IMR-90 (cell line): ENCODE measurements at regions not wholly inside any gene's neighbourhood (a gene's known extent, or its start where the extent isn't known, plus 50 kb on each side); places are given as distances from the start of the nearest gene placed in this dataset.

ENCODE experiments used
- ATAC-seq: fragments of 200-7000 bp; cut with Tn5 transposase; 2 replicates; pipeline ENCODE4 v1.9.1; 2020; ENCODE audit warnings: low read depth, mild to moderate bottlenecking, moderate library complexity
- BruUV-seq: library from RNA; stranded (reverse); fragments of 400-500 nt; replicated peaks from 2 replicates; lab custom pipeline; 2021; lab: Mats Ljungman, UMichigan
- CTCF ChIA-PET: fragments of 300-600 bp; formaldehyde crosslinking; extraction: SDS; loops from one replicate; lab custom pipeline; 2021; ENCODE audit warnings: antibody characterized with exemption; lab: Yijun Ruan, JAX
- POLR2A ChIA-PET: fragments of 300-600 bp; sonication (Branson Sonifier 250); formaldehyde crosslinking; loops from one replicate; lab custom pipeline; 2022; ENCODE audit warnings: antibody characterized with exemption; ENCODE audit not compliant: unreplicated experiment; lab: Charles Lee
- DNase-seq: peaks from one replicate; pipeline ENCODE4 v3.0.0; 2013
- H2AFZ ChIP-seq: replicated peaks from 2 replicates; pipeline ENCODE3; 2013; ENCODE audit warnings: low read length, mild to moderate bottlenecking; ENCODE audit not compliant: poor library complexity
- H2AK5ac ChIP-seq: 2 replicates; pipeline ENCODE4 v1.6.1; 2013; ENCODE audit warnings: low read depth, low read length, inconsistent platforms
- H2AK9ac ChIP-seq: replicated peaks from 2 replicates; pipeline ENCODE3; 2013; ENCODE audit warnings: mild to moderate bottlenecking, low read depth, low read length, moderate library complexity; ENCODE audit not compliant: poor library complexity
- H2BK120ac ChIP-seq: 2 replicates; pipeline ENCODE4 v1.6.1; 2013; ENCODE audit warnings: low read depth, low read length, inconsistent platforms
- H2BK15ac ChIP-seq: 3 replicates; pipeline ENCODE4 v1.6.1; 2013; ENCODE audit warnings: low read depth, low read length, inconsistent platforms
- H2BK20ac ChIP-seq: 2 replicates; pipeline ENCODE4 v1.6.1; 2013; ENCODE audit warnings: low read depth, mild to moderate bottlenecking, inconsistent platforms, low read length, moderate library complexity
- H2BK5ac ChIP-seq: 2 replicates; pipeline ENCODE4 v1.6.1; 2013; ENCODE audit warnings: mild to moderate bottlenecking, low read depth, low read length, inconsistent platforms; ENCODE audit not compliant: poor library complexity, severe bottlenecking
- H3K14ac ChIP-seq: replicated peaks from 2 replicates; pipeline ENCODE4 v1.6.1; 2013; ENCODE audit warnings: low read depth, low read length, inconsistent platforms
- H3K18ac ChIP-seq: 2 replicates; pipeline ENCODE4 v1.6.1; 2013; ENCODE audit warnings: low read depth, low read length, control low read depth
- H3K23ac ChIP-seq: 2 replicates; pipeline ENCODE4 v1.6.1; 2013; ENCODE audit warnings: low read depth, low read length, inconsistent platforms
- H3K27ac ChIP-seq: 2 replicates; pipeline ENCODE4 v1.5.1; 2013; ENCODE audit warnings: mild to moderate bottlenecking, control low read depth, low read length; ENCODE audit not compliant: insufficient read depth
- H3K27me3 ChIP-seq: 2 replicates; pipeline ENCODE4 v1.6.1; 2013; ENCODE audit warnings: low read length; ENCODE audit not compliant: control insufficient read depth, insufficient read depth
- H3K36me3 ChIP-seq: 2 replicates; pipeline ENCODE4 v1.6.1; 2013; ENCODE audit warnings: low read length, mixed read lengths; ENCODE audit not compliant: control insufficient read depth, insufficient read depth
- H3K4ac ChIP-seq: 2 replicates; pipeline ENCODE4 v1.6.1; 2013; ENCODE audit warnings: low read depth, low read length, inconsistent platforms
- H3K4me1 ChIP-seq: 2 replicates; pipeline ENCODE4 v1.6.1; 2013; ENCODE audit warnings: low read length, mixed read lengths; ENCODE audit not compliant: control insufficient read depth, insufficient read depth
- H3K4me2 ChIP-seq: 2 replicates; pipeline ENCODE4 v1.6.1; 2013; ENCODE audit warnings: low read depth, mild to moderate bottlenecking, control low read depth, low read length, moderate library complexity
- H3K4me3 ChIP-seq: 2 replicates; pipeline ENCODE4 v1.5.1; 2013; ENCODE audit warnings: low read depth, mild to moderate bottlenecking, control low read depth, low read length, moderate library complexity; ENCODE audit not compliant: insufficient read depth
- H3K56ac ChIP-seq: 2 replicates; pipeline ENCODE4 v1.6.1; 2013; ENCODE audit warnings: low read length, inconsistent platforms; ENCODE audit not compliant: insufficient read depth; ENCODE audit errors: extremely low read depth
- H3K79me1 ChIP-seq, 2 experiments: 2 replicates each; pipeline ENCODE4 v1.6.1; 2013; ENCODE audit warnings: low read length in 2 of 2, inconsistent platforms in 1 of 2, low read depth in 1 of 2
- H3K9ac ChIP-seq: 2 replicates; pipeline ENCODE4 v1.6.1; 2013; ENCODE audit warnings: low read depth, low read length, control low read depth
- H3K9me1 ChIP-seq: 2 replicates; pipeline ENCODE4 v1.6.1; 2013; ENCODE audit warnings: low read length, inconsistent platforms; ENCODE audit not compliant: insufficient read depth
- H3K9me3 ChIP-seq: 2 replicates; pipeline ENCODE4 v1.6.1; 2013; ENCODE audit warnings: low read length; ENCODE audit not compliant: control insufficient read depth, insufficient read depth
- H4K20me1 ChIP-seq: 2 replicates; pipeline ENCODE4 v1.6.1; 2013; ENCODE audit warnings: low read length, inconsistent platforms; ENCODE audit not compliant: insufficient read depth
- H4K5ac ChIP-seq: 2 replicates; pipeline ENCODE4 v1.6.1; 2013; ENCODE audit warnings: mild to moderate bottlenecking, low read depth, low read length, control low read depth
- H4K8ac ChIP-seq, 2 experiments: 2 replicates each; pipeline ENCODE4 v1.6.1; 2013; ENCODE audit warnings: low read depth in 2 of 2, low read length in 2 of 2, control low read depth in 1 of 2, inconsistent platforms in 1 of 2
- H4K91ac ChIP-seq: 2 replicates; pipeline ENCODE4 v1.6.1; 2013; ENCODE audit warnings: low read depth, low read length, inconsistent platforms; ENCODE audit not compliant: insufficient read depth
- BHLHE40 ChIP-seq: fragments of 150-350 bp; IDR thresholded peaks from 2 replicates; pipeline ENCODE4 v1.6.1; 2016; ENCODE audit warnings: mild to moderate bottlenecking, low read depth, low read length
- MAFK ChIP-seq: IDR thresholded peaks from 2 replicates; pipeline ENCODE4 v1.6.1; 2012; ENCODE audit warnings: low read depth, low read length, improper control_type of control experiment
- MAZ ChIP-seq: IDR thresholded peaks from 2 replicates; pipeline ENCODE4 v1.6.1; 2012; ENCODE audit warnings: low read depth, mild to moderate bottlenecking, low read length, improper control_type of control experiment, moderate library complexity, borderline replicate concordance
- WGBS, 2 experiments: methylation state at CpG; one replicate each; pipeline versions ENCODE4 v1.1.5 to v1.1.7; 2013; ENCODE audit warnings: missing lambda C conversion rate in 2 of 2; ENCODE audit not compliant: insufficient read length in 1 of 2; ENCODE audit errors: extremely low coverage in 2 of 2; 5-methylcytosine and 5-hydroxymethylcytosine counted together
- dilution Hi-C: fragments of 300-500 bp; cut with HindIII; formaldehyde crosslinking; loops from one replicate; pipeline ENCODE4 v1.14.3; 2018; ENCODE audit warnings: low sequenced_read_pairs; ENCODE audit not compliant: unreplicated experiment
- in situ Hi-C: fragments of 300-500 bp; cut with MboI; formaldehyde crosslinking; loops from 3 replicates; pipeline ENCODE4 v1.14.3; 2019; ENCODE audit warnings: low sequenced_read_pairs, inconsistent platforms, mixed read lengths
- intact Hi-C: fragments of 100-400 bp; cut with micrococcal nuclease; formaldehyde crosslinking; loops from 2 replicates; pipeline ENCODE4 v1.10.0; 2022
- TF ChIP-seq, protein P1 (sequence below): conservative IDR thresholded peaks from 2 replicates; pipeline ENCODE4 v1.5.1; 2012; ENCODE audit warnings: mild to moderate bottlenecking, low read depth, low read length, improper control_type of control experiment

DNA sequence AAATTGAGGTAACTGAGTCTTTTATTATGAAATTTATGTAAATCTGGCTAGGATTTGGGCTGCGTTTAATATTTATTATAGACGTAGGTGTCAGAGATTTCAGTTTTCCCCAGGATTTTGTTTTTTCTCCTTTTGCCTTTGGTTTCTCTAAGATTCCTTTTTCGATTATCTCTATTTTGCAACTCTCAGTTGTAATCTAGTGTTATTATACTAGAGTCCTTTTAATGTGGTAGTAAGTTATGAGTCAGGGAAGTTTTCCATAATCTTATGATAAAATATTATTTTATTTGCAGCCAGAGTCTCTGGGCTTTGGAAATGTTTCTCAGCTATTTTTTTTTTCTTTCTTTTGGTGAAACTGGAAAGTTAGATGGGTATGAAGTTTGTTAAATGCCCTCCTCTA lies 1043.8 kb downstream of the PLA2G4A start:
- H2BK15ac ChIP-seq, result no peak overlapping the region
- no peak overlapping the region for H3K23ac ChIP-seq
- H3K9ac ChIP-seq, result no peak overlapping the region
- H2AK5ac ChIP-seq, result no peak overlapping the region
- TF ChIP-seq MAFK (no peak), MAZ (no peak), BHLHE40 (no peak)
- TF ChIP-seq, protein P1, sequence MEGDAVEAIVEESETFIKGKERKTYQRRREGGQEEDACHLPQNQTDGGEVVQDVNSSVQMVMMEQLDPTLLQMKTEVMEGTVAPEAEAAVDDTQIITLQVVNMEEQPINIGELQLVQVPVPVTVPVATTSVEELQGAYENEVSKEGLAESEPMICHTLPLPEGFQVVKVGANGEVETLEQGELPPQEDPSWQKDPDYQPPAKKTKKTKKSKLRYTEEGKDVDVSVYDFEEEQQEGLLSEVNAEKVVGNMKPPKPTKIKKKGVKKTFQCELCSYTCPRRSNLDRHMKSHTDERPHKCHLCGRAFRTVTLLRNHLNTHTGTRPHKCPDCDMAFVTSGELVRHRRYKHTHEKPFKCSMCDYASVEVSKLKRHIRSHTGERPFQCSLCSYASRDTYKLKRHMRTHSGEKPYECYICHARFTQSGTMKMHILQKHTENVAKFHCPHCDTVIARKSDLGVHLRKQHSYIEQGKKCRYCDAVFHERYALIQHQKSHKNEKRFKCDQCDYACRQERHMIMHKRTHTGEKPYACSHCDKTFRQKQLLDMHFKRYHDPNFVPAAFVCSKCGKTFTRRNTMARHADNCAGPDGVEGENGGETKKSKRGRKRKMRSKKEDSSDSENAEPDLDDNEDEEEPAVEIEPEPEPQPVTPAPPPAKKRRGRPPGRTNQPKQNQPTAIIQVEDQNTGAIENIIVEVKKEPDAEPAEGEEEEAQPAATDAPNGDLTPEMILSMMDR, result no peak
- WGBS, 2 experiments, result no CpG with 5 or more reads among the region's 3 CpGs
- ATAC-seq (no peak), DNase-seq (no peak)
- H3K36me3 ChIP-seq, result no peaks in the 10 kb centered on the region
- H4K91ac ChIP-seq, result no peak overlapping the region
- H2BK5ac ChIP-seq, result no peak overlapping the region
- no peak overlapping the region for H3K14ac ChIP-seq
- H3K56ac ChIP-seq, result no peak overlapping the region
- no peaks in the 10 kb centered on the region for H3K9me3 ChIP-seq
- H2BK120ac ChIP-seq, result no peak overlapping the region
- no peak overlapping the region for H4K8ac ChIP-seq
- H2AFZ ChIP-seq, result no peak overlapping the region
- H3K4me1 ChIP-seq, result no peaks in the 10 kb centered on the region
- H4K20me1 ChIP-seq, result no peaks in the 10 kb centered on the region
- H3K4me3 ChIP-seq, result no peak overlapping the region
- no peak overlapping the region for H3K4ac ChIP-seq
- H2AK9ac ChIP-seq, result no peak overlapping the region
- dilution Hi-C loops (no loop called here), intact Hi-C loops (no loop called here), in situ Hi-C loops (no loop called here)
- no peaks in the 10 kb centered on the region for H3K9me1 ChIP-seq
- H3K79me1 ChIP-seq, result no peaks in the 10 kb centered on the region
- no peak overlapping the region for H3K18ac ChIP-seq
- H2BK20ac ChIP-seq, result no peak overlapping the region
- CTCF ChIA-PET, result no interaction called here
- no peak overlapping the region for H3K27ac ChIP-seq
- POLR2A ChIA-PET, result no interaction called here
- no peak overlapping the region for H3K4me2 ChIP-seq
- H3K27me3 ChIP-seq, result no peaks in the 10 kb centered on the region
- H4K5ac ChIP-seq, result no peak overlapping the region
- BruUV-seq, result no TSS peak
